Ectodermal cell (in vitro differentiated cells): ENCODE measurements at regions not wholly inside any gene's neighbourhood (a gene's known extent, or its start where the extent isn't known, plus 50 kb on each side); places are given as distances from the start of the nearest gene placed in this dataset.

Source experiments
- H3K27ac ChIP-seq: 2 replicates; pipeline ENCODE4 v1.7.0; 2013; ENCODE audit warnings: mild to moderate bottlenecking, low read depth, low read length; ENCODE audit not compliant: insufficient read depth, poor library complexity, severe bottlenecking
- H3K27me3 ChIP-seq: 2 replicates; pipeline ENCODE4 v1.7.0; 2013; ENCODE audit warnings: mild to moderate bottlenecking, low read length; ENCODE audit not compliant: insufficient read depth, control insufficient read depth, poor library complexity, severe bottlenecking
- H3K36me3 ChIP-seq: one replicate; pipeline ENCODE4 v1.7.0; 2013; ENCODE audit warnings: low read length; ENCODE audit not compliant: control insufficient read depth, insufficient read depth
- H3K4me1 ChIP-seq: one replicate; pipeline ENCODE4 v1.7.0; 2013; ENCODE audit warnings: low read length; ENCODE audit not compliant: control insufficient read depth, insufficient read depth
- H3K4me3 ChIP-seq: 2 replicates; pipeline ENCODE4 v1.7.0; 2013; ENCODE audit warnings: low read depth, low read length, control low read depth; ENCODE audit not compliant: insufficient read depth
- H3K9me3 ChIP-seq: 2 replicates; pipeline ENCODE4 v1.7.0; 2013; ENCODE audit warnings: mild to moderate bottlenecking, low read length, moderate library complexity; ENCODE audit not compliant: control insufficient read depth
- WGBS, 2 experiments: methylation state at CpG; one replicate each; pipeline ENCODE4 v1.1.7; 2013; ENCODE audit warnings: missing lambda C conversion rate in 2 of 2; 5-methylcytosine and 5-hydroxymethylcytosine counted together

GRCh38 chr4:128697323-128697722, 112.2 kb upstream of the JADE1 start:
- no peak overlapping the region for H3K27ac ChIP-seq
- no peaks in the 10 kb centered on the region for H3K36me3 ChIP-seq
- H3K27me3 ChIP-seq = no peaks in the 10 kb centered on the region
- no peaks in the 10 kb centered on the region for H3K9me3 ChIP-seq
- no peaks in the 10 kb centered on the region for H3K4me1 ChIP-seq
- WGBS, 2 experiments = 91 to 93% methylated on average over 5 of the region's 5 CpGs
- no peak overlapping the region for H3K4me3 ChIP-seq

GRCh38 chr4:128690011-128690410, 119.5 kb upstream of the JADE1 start:
- Histone ChIP-seq H3K4me3 (no peak overlapping the region), H3K27ac (no peak overlapping the region), H3K27me3 (no peaks in the 10 kb centered on the region), H3K4me1 (no peaks in the 10 kb centered on the region), H3K9me3 (peaks cover 2% of the 10 kb centered on the region), H3K36me3 (no peaks in the 10 kb centered on the region)
- WGBS, 2 experiments = 45% methylated on average over 2 to 3 of the region's 3 CpGs

- WGBS, 2 experiments = 76 to 80% methylated on average over 3 of the region's 3 CpGs
- no peaks in the 10 kb centered on the region for H3K36me3 ChIP-seq
These were observed 120.6 kb upstream of the JADE1 start for GRCh38 chr4:128688846-128689437.

GRCh38 chr4:128688033-128688721, 121.3 kb upstream of the JADE1 start:
- Histone ChIP-seq H3K27ac (no peak overlapping the region), H3K9me3 (peaks cover 2% of the 10 kb centered on the region), H3K4me3 (no peak overlapping the region), H3K36me3 (no peaks in the 10 kb centered on the region), H3K4me1 (no peaks in the 10 kb centered on the region), H3K27me3 (no peaks in the 10 kb centered on the region)
- WGBS, 2 experiments = 89 to 94% methylated on average over 3 of the region's 3 CpGs

More at GRCh38 chr4:128688846-128689437, 120.6 kb upstream of the JADE1 start:
- Histone ChIP-seq H3K27me3 (no peaks in the 10 kb centered on the region), H3K27ac (no peak overlapping the region), H3K4me1 (no peaks in the 10 kb centered on the region), H3K4me3 (no peak overlapping the region), H3K9me3 (peaks cover 2% of the 10 kb centered on the region)

- no peak overlapping the region for H3K27ac ChIP-seq
- H3K36me3 ChIP-seq = no peaks in the 10 kb centered on the region
- peaks cover 2% of the 10 kb centered on the region for H3K9me3 ChIP-seq
- WGBS, 2 experiments = 96 to 98% methylated on average over 2 of the region's 2 CpGs
- no peaks in the 10 kb centered on the region for H3K4me1 ChIP-seq
- H3K4me3 ChIP-seq = no peak overlapping the region
- no peaks in the 10 kb centered on the region for H3K27me3 ChIP-seq
These were observed 122.7 kb upstream of the JADE1 start for GRCh38 chr4:128686810-128687209.

GRCh38 chr4:128686032-128686465, 123.5 kb upstream of the JADE1 start:
- Histone ChIP-seq H3K27me3 (no peaks in the 10 kb centered on the region), H3K9me3 (no peaks in the 10 kb centered on the region), H3K4me3 (no peak overlapping the region), H3K4me1 (no peaks in the 10 kb centered on the region), H3K27ac (no peak overlapping the region), H3K36me3 (no peaks in the 10 kb centered on the region)
- WGBS, 2 experiments = 78 to 86% methylated on average over 2 of the region's 2 CpGs

- H3K4me3 ChIP-seq = no peak overlapping the region
- no peaks in the 10 kb centered on the region for H3K27me3 ChIP-seq
- no peaks in the 10 kb centered on the region for H3K4me1 ChIP-seq
- H3K27ac ChIP-seq = no peak overlapping the region
- no peaks in the 10 kb centered on the region for H3K36me3 ChIP-seq
- WGBS, 2 experiments = 22 to 54% methylated on average over 2 of the region's 2 CpGs
- H3K9me3 ChIP-seq = no peaks in the 10 kb centered on the region
These were observed 125.5 kb upstream of the JADE1 start for GRCh38 chr4:128684016-128684415.

GRCh38 chr4:128682942-128683666, 126.4 kb upstream of the JADE1 start:
- Histone ChIP-seq H3K4me1 (no peaks in the 10 kb centered on the region), H3K4me3 (no peak overlapping the region), H3K36me3 (no peaks in the 10 kb centered on the region), H3K9me3 (no peaks in the 10 kb centered on the region), H3K27ac (no peak overlapping the region), H3K27me3 (no peaks in the 10 kb centered on the region)
- WGBS, 2 experiments = 16 to 20% methylated on average over 9 of the region's 9 CpGs

- peaks cover 2% of the 10 kb centered on the region for H3K4me1 ChIP-seq
- no peaks in the 10 kb centered on the region for H3K36me3 ChIP-seq
- WGBS, 2 experiments = 100% methylated on average over 1 of the region's 1 CpG
- H3K27ac ChIP-seq = no peak overlapping the region
- H3K4me3 ChIP-seq = no peak overlapping the region
- H3K27me3 ChIP-seq = no peaks in the 10 kb centered on the region
- no peaks in the 10 kb centered on the region for H3K9me3 ChIP-seq
These were observed 133.4 kb upstream of the JADE1 start for GRCh38 chr4:128676095-128676494.

GRCh38 chr4:128675083-128675482, 134.4 kb upstream of the JADE1 start:
- Histone ChIP-seq H3K4me1 (peaks cover 5% of the 10 kb centered on the region), H3K4me3 (no peak overlapping the region), H3K27me3 (no peaks in the 10 kb centered on the region), H3K27ac (no peak overlapping the region), H3K9me3 (no peaks in the 10 kb centered on the region), H3K36me3 (no peaks in the 10 kb centered on the region)
- WGBS, 2 experiments = 95 to 100% methylated on average over 1 of the region's 1 CpG
